Adipocyte (in vitro differentiated cells): ENCODE measurements at regions not wholly inside any gene's neighbourhood (a gene's known extent, or its start where the extent isn't known, plus 50 kb on each side); places are given as distances from the start of the nearest gene placed in this dataset.
A peak's percentile ranks its signal among the peaks of the same experiment; 100 is the strongest.
"Not testable (repeated sequence)": the region's sequence is repeated elsewhere in the genome, so short reads cannot be mapped to it uniquely, and the experiment has no call there.

Experiments
- DNase-seq: peaks from one replicate; pipeline ENCODE4 v3.0.0-alpha.2; 2015; ENCODE audit warnings: low read depth
- H3K27me3 ChIP-seq: replicated peaks from 2 replicates; pipeline ENCODE4 v1.7.0; 2013; ENCODE audit warnings: mild to moderate bottlenecking, low read length, moderate library complexity; ENCODE audit not compliant: control insufficient read depth, insufficient read depth
- H3K36me3 ChIP-seq: 2 replicates; pipeline ENCODE4 v1.7.0; 2013; ENCODE audit warnings: low read length, mild to moderate bottlenecking, moderate library complexity; ENCODE audit not compliant: control insufficient read depth, insufficient read depth, severe bottlenecking
- H3K4me1 ChIP-seq: 2 replicates; pipeline ENCODE4 v1.7.0; 2013; ENCODE audit warnings: mild to moderate bottlenecking, low read length, moderate library complexity; ENCODE audit not compliant: control insufficient read depth, insufficient read depth
- H3K4me3 ChIP-seq: 2 replicates; pipeline ENCODE4 v1.7.0; 2013; ENCODE audit warnings: mild to moderate bottlenecking, low read length, moderate library complexity
- H3K9ac ChIP-seq: 2 replicates; pipeline ENCODE4 v1.7.0; 2013; ENCODE audit warnings: mild to moderate bottlenecking, low read length, moderate library complexity
- H3K9me3 ChIP-seq: 2 replicates; pipeline ENCODE4 v1.7.0; 2013; ENCODE audit warnings: mild to moderate bottlenecking, low read length, moderate library complexity; ENCODE audit not compliant: control insufficient read depth

DNA sequence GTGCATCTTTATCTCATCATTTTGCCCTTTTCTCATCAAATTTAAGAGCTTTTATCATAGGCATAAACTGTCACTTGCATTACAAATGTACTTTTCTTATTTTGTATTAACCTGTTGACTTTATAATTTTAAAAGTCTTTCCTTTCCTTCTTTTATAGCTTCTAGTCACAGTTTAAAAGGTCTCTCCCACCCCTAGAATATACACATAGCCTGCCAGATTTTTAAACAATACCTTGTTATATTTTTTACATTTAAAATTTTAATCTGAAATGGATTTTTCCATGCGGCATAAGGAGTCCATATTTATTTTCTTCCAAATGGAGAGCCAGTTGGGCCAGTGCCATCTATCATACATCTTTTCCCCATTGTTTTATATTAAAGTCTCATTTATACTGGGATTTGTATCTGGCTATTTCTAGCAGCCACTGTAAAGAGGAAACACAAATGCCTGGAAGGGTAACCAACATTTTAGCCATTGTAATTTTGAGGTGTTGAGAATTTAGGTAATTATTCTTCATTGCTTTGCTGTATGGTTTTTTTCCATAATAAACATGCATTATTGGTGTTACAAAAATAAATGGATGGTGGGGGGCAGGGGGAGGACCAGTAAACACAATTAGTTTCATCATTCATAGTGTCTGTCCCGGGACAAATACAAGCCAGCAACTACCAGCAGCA, 92.8 kb downstream of the CCDC71L start:
- DNase-seq = no peak
- Histone ChIP-seq H3K4me1 (peaks cover 33% of the 10 kb centered on the region), H3K4me3 (peak overlapping the region; percentile 30), H3K36me3 (no peaks in the 10 kb centered on the region), H3K9ac (peak overlapping the region; percentile 31), H3K9me3 (no peaks in the 10 kb centered on the region), H3K27me3 (no peaks in the 10 kb centered on the region)

DNA sequence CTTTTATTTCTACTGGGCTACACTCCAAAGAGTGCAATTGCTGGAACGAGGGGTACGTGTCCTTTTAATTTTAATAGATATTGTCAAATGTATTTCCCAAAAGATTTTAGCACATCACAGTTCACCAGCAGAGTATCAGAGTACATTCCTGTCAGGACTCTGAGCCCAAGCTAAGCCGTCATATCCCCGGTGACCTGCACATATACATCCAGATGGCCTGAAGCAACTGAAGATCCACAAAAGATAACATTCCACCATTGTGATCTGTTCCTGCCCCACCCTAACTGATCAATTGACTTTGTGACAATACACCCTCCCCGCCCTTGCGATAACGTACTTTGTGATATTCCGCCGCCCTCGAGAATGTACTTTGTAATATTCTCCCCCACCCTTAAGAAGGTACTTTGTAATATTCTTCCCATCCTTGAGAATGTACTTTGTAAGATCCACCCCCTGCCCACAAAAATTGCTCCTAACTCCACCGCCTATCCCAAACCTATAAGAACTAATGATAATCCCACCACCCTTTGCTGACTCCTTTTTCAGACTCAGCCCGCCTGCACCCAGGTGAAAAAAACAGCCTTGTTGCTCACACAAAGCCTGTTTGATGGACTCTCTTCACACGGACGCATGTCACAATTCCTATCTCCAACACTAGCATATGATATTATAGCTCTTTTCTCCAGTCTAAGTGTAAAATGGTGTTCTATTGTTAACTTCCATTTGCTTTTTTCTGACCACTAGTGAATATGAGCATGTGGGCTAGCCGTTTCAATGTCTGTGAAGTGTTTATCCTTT, 93.6 kb downstream of the CCDC71L start:
- not testable (repeated sequence) for H3K9ac ChIP-seq, DNase-seq, H3K9me3 ChIP-seq, H3K36me3 ChIP-seq, H3K4me3 ChIP-seq, H3K27me3 ChIP-seq
- H3K4me1 ChIP-seq = peaks cover 33% of the 10 kb centered on the region

DNA sequence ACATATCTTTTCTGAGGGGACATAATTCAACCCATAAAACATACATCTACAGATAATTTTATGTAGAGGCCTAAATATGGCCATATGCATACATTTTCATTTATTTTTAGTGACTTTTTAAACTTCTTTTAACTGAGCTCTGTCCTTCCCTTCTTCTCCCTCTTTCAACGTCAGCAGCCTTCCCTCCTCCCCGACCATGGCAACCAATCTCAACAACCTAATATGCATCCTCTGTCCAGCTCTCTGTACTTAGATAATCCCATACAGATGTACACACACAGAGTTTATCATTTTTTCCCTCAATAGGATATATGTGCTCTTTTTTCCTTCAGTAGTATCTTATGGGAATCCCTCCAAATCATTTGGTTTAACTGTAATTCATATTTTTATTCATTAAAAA, 94.3 kb downstream of the CCDC71L start:
- H3K9me3 ChIP-seq = no peaks in the 10 kb centered on the region
- H3K4me1 ChIP-seq = peaks cover 33% of the 10 kb centered on the region
- no peaks in the 10 kb centered on the region for H3K36me3 ChIP-seq
- no peak overlapping the region for H3K9ac ChIP-seq
- H3K4me3 ChIP-seq = no peak overlapping the region
- H3K27me3 ChIP-seq = no peaks in the 10 kb centered on the region
- peak; percentile 28 for DNase-seq

DNA sequence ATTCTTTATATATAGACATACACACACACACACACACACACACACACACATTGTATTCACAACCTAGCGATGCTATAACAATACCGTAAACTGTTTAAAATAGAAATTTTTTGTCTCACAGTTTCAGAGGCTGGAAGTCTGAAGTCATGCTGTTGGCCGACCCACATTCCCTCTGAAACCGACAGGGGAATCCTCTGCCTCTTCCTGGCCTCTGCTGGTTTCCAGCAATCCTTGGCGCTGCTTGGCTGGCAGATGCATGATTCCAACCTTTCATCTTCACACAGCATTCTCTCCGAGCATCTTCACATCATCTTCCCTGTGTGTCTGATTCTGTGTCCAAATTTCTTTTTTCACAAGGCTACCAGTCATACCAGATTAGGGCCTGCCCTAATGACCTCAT, 94.8 kb downstream of the CCDC71L start:
- Histone ChIP-seq H3K4me3 (no peak overlapping the region), H3K9me3 (no peaks in the 10 kb centered on the region), H3K36me3 (no peaks in the 10 kb centered on the region), H3K27me3 (no peaks in the 10 kb centered on the region), H3K9ac (no peak overlapping the region), H3K4me1 (peaks cover 33% of the 10 kb centered on the region)
- no peak for DNase-seq

DNA sequence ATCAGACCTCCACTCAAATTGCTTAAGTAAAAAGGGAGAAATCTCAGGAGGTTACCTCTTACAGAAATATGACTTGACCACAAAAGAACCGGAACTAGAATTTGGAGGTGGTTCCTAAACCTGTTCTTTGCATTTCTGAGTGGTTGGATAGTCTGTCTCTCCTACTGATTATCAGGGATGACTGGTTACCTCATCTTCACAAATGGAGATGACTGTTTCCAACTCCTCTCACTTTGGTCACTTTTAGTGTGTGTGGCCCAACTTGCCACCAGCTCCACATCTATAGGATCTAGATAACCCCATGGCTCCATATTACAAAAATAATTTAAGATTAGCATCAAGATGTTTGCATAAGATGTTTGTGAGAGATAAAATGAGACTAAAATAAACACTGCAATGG, 95.5 kb downstream of the CCDC71L start:
- Histone ChIP-seq H3K27me3 (no peaks in the 10 kb centered on the region), H3K9ac (no peak overlapping the region), H3K4me1 (peaks cover 33% of the 10 kb centered on the region), H3K4me3 (no peak overlapping the region), H3K9me3 (no peaks in the 10 kb centered on the region), H3K36me3 (no peaks in the 10 kb centered on the region)
- DNase-seq = no peak

DNA sequence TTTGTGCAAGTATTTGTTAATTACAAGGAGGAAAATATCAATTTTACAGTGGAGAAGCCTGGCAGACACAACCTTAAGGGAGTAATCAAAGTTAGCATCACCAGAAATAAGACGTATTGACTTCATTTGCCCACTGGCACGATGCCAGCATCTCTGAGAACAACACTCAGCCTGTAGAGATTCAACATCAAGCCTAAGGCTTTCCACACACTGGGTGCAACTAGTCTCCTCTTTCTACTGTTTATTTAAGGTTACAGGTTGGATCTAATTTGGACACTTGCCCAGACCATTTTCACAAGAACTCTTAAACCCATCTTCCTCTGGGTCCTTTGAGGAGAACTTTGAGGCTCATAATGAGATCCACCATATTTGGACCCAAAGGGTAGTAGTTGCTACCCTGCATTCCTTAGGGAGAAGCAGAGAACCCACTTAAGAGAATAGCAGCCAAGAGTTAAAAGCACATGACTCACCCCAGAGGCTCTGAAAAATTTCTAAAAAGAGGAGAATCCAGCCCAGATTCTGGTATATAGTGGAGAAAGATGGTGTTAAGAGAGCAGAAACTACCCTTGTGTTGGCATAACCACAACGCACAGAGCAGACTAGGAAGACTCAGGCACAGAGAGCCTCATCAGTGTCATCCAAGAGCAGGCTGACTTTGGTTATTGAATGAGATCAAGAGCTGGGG, 97.3 kb downstream of the CCDC71L start:
- peak; percentile 38 for DNase-seq
- Histone ChIP-seq H3K36me3 (no peaks in the 10 kb centered on the region), H3K9ac (no peak overlapping the region), H3K4me1 (peaks cover 26% of the 10 kb centered on the region), H3K4me3 (no peak overlapping the region), H3K27me3 (no peaks in the 10 kb centered on the region), H3K9me3 (no peaks in the 10 kb centered on the region)

DNA sequence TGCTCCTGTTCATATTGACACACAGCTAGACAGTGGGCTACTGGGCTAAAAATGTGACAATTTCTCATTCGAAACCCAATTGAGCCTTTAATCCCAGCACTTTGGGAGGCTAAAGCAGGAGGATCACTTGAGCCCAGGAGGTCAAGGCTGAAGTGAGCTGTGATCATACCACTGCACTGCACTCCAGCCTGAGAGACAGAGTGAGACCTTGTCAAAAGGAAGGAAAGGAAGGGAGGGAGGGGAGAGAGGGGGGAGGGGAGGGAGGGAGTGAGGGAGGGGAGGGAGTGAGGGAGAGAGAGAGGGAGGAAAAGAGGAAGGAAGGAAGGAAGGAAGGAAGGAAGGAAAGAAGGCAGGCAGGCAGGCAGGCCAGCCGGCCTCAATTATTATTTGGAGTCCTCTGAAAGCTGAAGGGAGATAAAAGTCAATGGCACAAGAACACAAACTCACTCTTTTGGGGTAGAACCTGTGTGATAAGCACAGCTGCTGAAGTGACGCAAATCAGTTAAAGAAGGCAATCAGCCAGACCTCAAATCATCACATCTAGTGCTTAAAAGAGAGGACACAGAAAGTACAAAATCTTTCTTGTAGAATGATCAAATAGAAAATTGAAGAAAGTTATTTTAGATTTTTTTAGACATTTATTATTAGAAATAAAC, 98.1 kb downstream of the CCDC71L start:
- Histone ChIP-seq H3K27me3 (no peaks in the 10 kb centered on the region), H3K9me3 (no peaks in the 10 kb centered on the region), H3K4me1 (peaks cover 18% of the 10 kb centered on the region), H3K36me3 (no peaks in the 10 kb centered on the region), H3K4me3 (no peak overlapping the region), H3K9ac (no peak overlapping the region)
- DNase-seq = no peak

DNA sequence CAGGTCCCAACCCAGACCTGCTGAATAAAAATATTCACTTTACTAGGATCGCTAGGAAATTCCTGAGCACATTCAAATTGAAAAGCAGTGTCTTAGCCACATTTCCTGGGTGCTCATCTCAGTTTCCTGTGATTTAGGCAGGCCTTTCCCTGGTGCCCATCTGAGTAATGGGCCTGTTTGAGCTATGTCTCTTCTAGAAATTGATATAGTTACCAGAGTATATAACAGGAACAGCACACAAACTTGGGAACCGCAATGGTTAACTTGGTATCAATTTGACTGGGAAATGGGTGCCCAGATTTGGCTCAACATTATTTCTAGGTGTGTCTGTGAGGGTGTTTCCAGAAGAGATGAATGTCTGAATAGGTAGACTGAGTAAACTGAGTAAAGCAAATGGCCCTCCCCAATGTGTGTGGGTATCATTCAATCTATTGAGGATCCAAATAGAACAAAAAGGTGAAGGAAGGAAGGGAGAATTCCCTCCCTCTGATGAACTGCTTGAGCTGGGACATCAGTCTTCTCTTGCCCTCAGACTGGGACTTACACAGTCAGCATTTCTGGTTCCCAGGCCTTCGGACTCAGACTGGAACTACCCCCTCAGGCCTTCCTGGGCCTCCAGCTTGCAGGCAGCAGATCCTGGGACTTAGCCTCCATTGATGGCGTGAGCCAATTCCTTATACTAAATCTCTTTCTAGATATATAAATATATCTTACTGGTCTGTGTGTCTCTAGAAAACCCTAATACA, 99.1 kb downstream of the CCDC71L start:
- Histone ChIP-seq H3K9ac (no peak overlapping the region), H3K27me3 (no peaks in the 10 kb centered on the region), H3K36me3 (no peaks in the 10 kb centered on the region), H3K4me1 (peaks cover 9% of the 10 kb centered on the region), H3K9me3 (no peaks in the 10 kb centered on the region), H3K4me3 (no peak overlapping the region)
- no peak for DNase-seq

DNA sequence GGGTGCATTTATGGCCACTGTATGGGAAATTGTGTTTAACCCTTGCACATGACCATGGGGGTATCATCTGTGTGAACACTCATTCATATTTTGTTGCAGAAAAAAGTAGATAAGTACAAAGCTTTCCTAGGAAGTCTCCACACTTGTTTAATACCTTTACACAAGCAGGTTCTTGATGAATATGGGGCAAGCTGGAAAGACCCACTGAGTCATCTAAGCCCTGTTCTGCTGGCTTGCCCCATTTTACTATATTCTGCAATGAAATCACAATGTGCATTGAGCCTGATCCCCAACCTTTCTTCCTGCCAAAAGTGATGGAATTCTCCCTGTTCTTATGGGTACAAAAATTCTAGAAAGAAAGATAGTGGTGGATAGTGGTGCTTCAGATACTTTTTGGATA, 99.8 kb downstream of the CCDC71L start:
- Histone ChIP-seq H3K9me3 (no peaks in the 10 kb centered on the region), H3K9ac (no peak overlapping the region)

DNA sequence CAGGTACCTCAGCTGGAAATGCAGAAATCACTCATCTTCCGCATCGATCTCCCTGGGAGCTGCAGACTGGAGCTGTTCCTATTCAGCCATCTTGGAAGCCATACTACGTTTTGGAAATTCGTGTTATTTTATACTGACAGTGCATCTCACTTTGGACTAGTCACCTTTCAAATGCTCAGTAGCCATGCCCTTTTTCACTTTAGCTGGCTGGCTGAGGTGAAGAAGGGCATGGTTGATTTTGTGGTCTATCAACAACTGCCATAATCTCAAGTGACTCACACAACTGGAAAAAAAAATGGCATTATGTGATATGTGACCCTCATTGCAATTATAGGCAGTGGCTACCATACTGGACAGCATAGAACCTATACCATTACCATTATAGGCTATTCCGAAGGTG, 100.5 kb downstream of the CCDC71L start:
- peaks cover 9% of the 10 kb centered on the region for H3K4me1 ChIP-seq
- no peaks in the 10 kb centered on the region for H3K27me3 ChIP-seq
- no peak overlapping the region for H3K9ac ChIP-seq
- no peaks in the 10 kb centered on the region for H3K9me3 ChIP-seq
- H3K4me3 ChIP-seq = no peak overlapping the region
- no peak for DNase-seq
- no peaks in the 10 kb centered on the region for H3K36me3 ChIP-seq

More for the DNA sequence above, 99.8 kb downstream of the CCDC71L start:
- DNase-seq = no peak
- no peaks in the 10 kb centered on the region for H3K36me3 ChIP-seq
- H3K27me3 ChIP-seq = no peaks in the 10 kb centered on the region
- H3K4me1 ChIP-seq = peaks cover 9% of the 10 kb centered on the region
- no peak overlapping the region for H3K4me3 ChIP-seq
